K562 (cell line): ENCODE measurements at regions not wholly inside any gene's neighbourhood (a gene's known extent, or its start where the extent isn't known, plus 50 kb on each side); places are given as distances from the start of the nearest gene placed in this dataset.

Experiments
- ATAC-seq: fragments of 200-7000 bp; cut with Tn5 transposase; 3 replicates; pipeline ENCODE4 v1.9.1; 2020; ENCODE audit warnings: moderate library complexity
- BruUV-seq: library from RNA; stranded (reverse); fragments of 400-500 nt; replicated peaks from 2 replicates; lab custom pipeline; 2021; lab: Mats Ljungman, UMichigan
- CTCF ChIA-PET: fragments of 300-600 bp; formaldehyde crosslinking; extraction: SDS; loops from one replicate; lab custom pipeline; 2021; ENCODE audit warnings: low intra/inter-chr PET ratio; lab: Yijun Ruan, JAX
- POLR2A ChIA-PET: fragments of 300-600, 350-650 bp; sonication (Branson Sonifier 250); formaldehyde crosslinking; extraction: SDS; loops from one replicate; lab custom pipeline; 2021; ENCODE audit warnings: antibody characterized with exemption, inconsistent platforms; lab: Yijun Ruan, JAX
- DNase-seq, 4 experiments: peaks; one replicate each; pipeline versions ENCODE4 v3.0.0 to v3.0.0-alpha.2; 2011 to 2018; ENCODE audit warnings: low spot score in 3 of 4, mixed read lengths in 3 of 4; ENCODE audit errors: extremely low read depth in 1 of 4
- FAIRE-seq: peaks from 2 replicates; lab custom pipeline; 2011; peaks lifted over from hg19 to GRCh38; lab: Jason Lieb, UNC
- H2AFZ ChIP-seq: 2 replicates; pipeline ENCODE4 v1.6.0; 2011; ENCODE audit warnings: low read depth, low read length, control low read depth, inconsistent platforms
- H3K27ac ChIP-seq: fragments of 200-600 bp; 3 replicates; pipeline ENCODE4 v1.8.0; 2011; ENCODE audit warnings: low read depth, mild to moderate bottlenecking, control low read depth, inconsistent platforms, low read length, moderate library complexity, mixed read lengths; ENCODE audit errors: extremely low read depth
- H3K27me3 ChIP-seq, 2 experiments: fragments of 300-600 bp in 1 of 2; 2 replicates in 1 of 2; 3 replicates in 1 of 2; pipeline versions ENCODE4 v1.6.0 to v1.8.0; 2011; ENCODE audit warnings: inconsistent platforms in 2 of 2, low read length in 2 of 2, mild to moderate bottlenecking in 1 of 2, mixed read lengths in 1 of 2, moderate library complexity in 1 of 2; ENCODE audit not compliant: control insufficient read depth in 2 of 2, insufficient read depth in 2 of 2
- H3K36me3 ChIP-seq: fragments of 300-600 bp; 3 replicates; pipeline ENCODE4 v1.8.0; 2011; ENCODE audit warnings: mild to moderate bottlenecking, low read length, inconsistent platforms; ENCODE audit not compliant: control insufficient read depth, insufficient read depth
- H3K4me1 ChIP-seq, 2 experiments: fragments of 200-600 bp in 1 of 2; replicated peaks in 1 of 2; 2 replicates in 1 of 2; 3 replicates in 1 of 2; pipeline versions ENCODE4 v1.5.1 to v1.8.0; 2011; ENCODE audit warnings: inconsistent platforms in 2 of 2, low read length in 2 of 2, mild to moderate bottlenecking in 1 of 2, mixed read lengths in 1 of 2, moderate library complexity in 1 of 2; ENCODE audit not compliant: control insufficient read depth in 2 of 2, insufficient read depth in 2 of 2
- H3K4me2 ChIP-seq: 2 replicates; pipeline ENCODE4 v1.6.1; 2011; ENCODE audit warnings: low read length, control low read depth, inconsistent platforms, mixed read lengths; ENCODE audit not compliant: insufficient read depth
- H3K4me3 ChIP-seq: fragments of 200-600 bp; sonication (generic), shearing (Covaris generic); 2 replicates; pipeline ENCODE4 v1.5.1; 2016; ENCODE audit warnings: control low read depth, inconsistent platforms
- H3K79me2 ChIP-seq: fragments of 200-600 bp; 3 replicates; pipeline ENCODE4 v1.8.0; 2011; ENCODE audit warnings: low read length, inconsistent platforms; ENCODE audit not compliant: control insufficient read depth, insufficient read depth
- H3K9ac ChIP-seq, 2 experiments: 2 replicates each; pipeline versions ENCODE4 v1.6.0 to v1.6.1; 2011; ENCODE audit warnings: low read depth in 2 of 2, low read length in 2 of 2, control low read depth in 1 of 2, inconsistent platforms in 1 of 2, mild to moderate bottlenecking in 1 of 2, mixed read lengths in 1 of 2; ENCODE audit not compliant: insufficient read depth in 1 of 2
- H3K9me1 ChIP-seq: one replicate; pipeline ENCODE4 v1.6.0; 2011; ENCODE audit warnings: inconsistent platforms, mild to moderate bottlenecking, low read length, moderate library complexity; ENCODE audit not compliant: control insufficient read depth, insufficient read depth
- H3K9me3 ChIP-seq: replicated peaks from 2 replicates; pipeline ENCODE4 v1.5.1; 2011; ENCODE audit warnings: low read depth, low read length, inconsistent platforms; ENCODE audit not compliant: control insufficient read depth, insufficient read depth
- H4K20me1 ChIP-seq: replicated peaks from 2 replicates; pipeline ENCODE4 v1.6.1; 2011; ENCODE audit warnings: low read length, inconsistent platforms, mixed read lengths; ENCODE audit not compliant: control insufficient read depth, insufficient read depth
- ETS2 ChIP-seq: IDR thresholded peaks from 2 replicates; pipeline ENCODE4 v1.6.1; 2016; ENCODE audit warnings: borderline replicate concordance, missing genetic modification characterization, mild to moderate bottlenecking, moderate library complexity, missing compliant biosample characterization; ENCODE audit not compliant: poor library complexity, severe bottlenecking
- MAFK ChIP-seq: IDR thresholded peaks from 2 replicates; pipeline ENCODE4 v1.6.1; 2011; ENCODE audit warnings: low read length, improper control_type of control experiment
- RBM14 ChIP-seq: fragments of 200-400 bp; formaldehyde crosslinking; IDR thresholded peaks from 2 replicates; pipeline ENCODE4 v1.6.1; 2018; ENCODE audit warnings: low read depth, mild to moderate bottlenecking, low read length, moderate library complexity, borderline replicate concordance; ENCODE audit not compliant: insufficient read depth
- SREBF2 ChIP-seq: sonication (generic); formaldehyde crosslinking; IDR thresholded peaks from 2 replicates; pipeline ENCODE4 v1.4.0; 2020; ENCODE audit warnings: mild to moderate bottlenecking, missing genetic modification reagents
- TAL1 ChIP-seq: fragments of 450-650 bp; IDR thresholded peaks from 2 replicates; pipeline ENCODE4 v1.6.1; 2016; ENCODE audit warnings: mild to moderate bottlenecking
- WGBS: fragments of 100-300 bp; shearing (Covaris generic); methylation state at CpG from one replicate; pipeline ENCODE4 v1.1.6; 2016; ENCODE audit warnings: low coverage, mixed read lengths; ENCODE audit not compliant: insufficient coverage; ENCODE audit errors: missing lambda C conversion rate; 5-methylcytosine and 5-hydroxymethylcytosine counted together
- in situ Hi-C: fragments of 300-500 bp; cut with MboI; formaldehyde crosslinking; loops from 4 replicates; pipeline ENCODE4 v1.15.0; 2018; ENCODE audit warnings: inconsistent platforms, mixed read lengths
- intact Hi-C: fragments of 100-400 bp; cut with micrococcal nuclease; formaldehyde crosslinking; loops from 2 replicates; pipeline ENCODE4 v1.14.2; 2022
- TF ChIP-seq, protein P1 (sequence below), 2 experiments: fragments of 450-650 bp; formaldehyde crosslinking in 1 of 2; IDR thresholded peaks; 2 replicates each; pipeline versions ENCODE4 v1.4.0 to v1.6.1; 2014 to 2020; ENCODE audit warnings: mild to moderate bottlenecking in 2 of 2, borderline replicate concordance in 1 of 2, low read depth in 1 of 2

DNA sequence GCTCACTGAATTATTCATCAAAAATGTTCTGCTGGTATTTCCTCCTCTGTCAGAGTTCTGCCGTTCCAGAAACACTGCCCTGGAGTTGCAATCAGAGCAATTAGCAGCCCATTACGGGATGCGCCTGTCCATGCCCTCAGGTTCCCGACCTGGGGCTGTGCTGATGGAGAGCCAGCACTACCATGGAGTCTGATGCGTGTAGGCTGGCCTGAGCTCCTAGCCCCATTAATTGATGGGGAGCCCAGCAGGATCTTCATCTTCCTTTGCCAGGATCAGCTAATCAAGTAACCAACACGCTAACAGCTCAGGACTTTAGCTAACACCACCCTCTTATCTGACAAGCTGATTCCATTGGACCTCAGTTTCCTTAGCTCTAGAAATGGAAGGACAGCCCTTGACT, 164.2 kb downstream of the ABHD5 start:
- peaks cover 6% of the 10 kb centered on the region; the same call in 1 of the 2 replicates for H4K20me1 ChIP-seq
- no peaks in the 10 kb centered on the region for H3K36me3 ChIP-seq
- H3K4me1 ChIP-seq, result 0 out of 5 replicates have a peak, but pooled peaks cover 0 to 2% of the 10 kb centered on the region in 2 experiments
- H3K4me2 ChIP-seq, result no peak overlapping the region
- no peak overlapping the region for H3K27ac ChIP-seq
- peaks cover 15 to 46% of the 10 kb centered on the region in 2 experiments; a peak in 3 of 5 replicates for H3K27me3 ChIP-seq
- intact Hi-C loops, result no loop called here
- no peaks in the 10 kb centered on the region for H3K79me2 ChIP-seq
- TF ChIP-seq SREBF2 (CRISPR knock-in tag) (no peak), ETS2 (tag) (no peak), MAFK (no peak)
- H3K9ac ChIP-seq, result no peak overlapping the region
- CTCF ChIA-PET, result no interaction called here
- no peaks in the 10 kb centered on the region for H3K9me1 ChIP-seq
- H2AFZ ChIP-seq, result no peak overlapping the region
- no peak overlapping the region for H3K4me3 ChIP-seq
- WGBS, result 4% methylated on average over 6 of the region's 6 CpGs
- no peak for DNase-seq
- no TSS peak for BruUV-seq
- POLR2A ChIA-PET, result interaction anchor here (1.6 kb wide), 1 partner anchor 9 kb away, joined by 7 read pairs; no protein-coding TSS in a partner anchor
- no peak for FAIRE-seq
- in situ Hi-C loops, result no loop called here
- H3K9me3 ChIP-seq, result no peaks in the 10 kb centered on the region
- no peak for ATAC-seq

DNA sequence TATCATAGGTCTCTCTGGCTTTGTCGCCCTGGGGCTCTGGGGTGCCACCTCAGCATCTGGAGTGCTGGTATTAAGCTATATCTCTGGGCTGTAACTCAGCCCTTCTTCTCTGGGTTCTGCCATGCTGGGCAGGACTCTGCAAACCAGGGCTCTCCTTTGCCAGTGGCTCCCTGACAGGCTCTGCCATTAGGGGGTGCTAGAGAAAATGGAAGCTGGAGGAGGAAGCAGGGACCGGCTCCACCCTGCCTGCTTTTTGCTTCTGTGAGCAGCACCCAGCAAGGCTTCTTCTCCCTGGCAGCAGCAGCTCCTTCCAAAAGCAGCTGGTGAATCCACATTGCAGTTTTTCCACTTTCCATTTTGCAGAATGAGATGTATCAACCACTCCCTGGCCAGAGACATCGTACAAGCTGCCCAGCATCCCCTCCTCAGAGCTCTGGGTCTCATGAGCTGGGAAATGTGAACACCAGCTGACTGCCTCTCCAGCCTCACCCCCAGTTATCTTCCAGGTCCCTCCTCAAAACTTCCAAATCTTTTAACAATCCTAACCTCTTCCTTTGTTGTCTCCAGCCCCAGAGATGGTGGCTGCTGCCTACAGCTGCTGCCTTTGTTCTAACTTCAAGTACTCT, 165.0 kb downstream of the ABHD5 start:
- Histone ChIP-seq H3K27me3 (peaks cover 15 to 48% of the 10 kb centered on the region in 2 experiments; a peak in 3 of 5 replicates), H3K79me2 (no peaks in the 10 kb centered on the region), H3K36me3 (no peaks in the 10 kb centered on the region), H2AFZ (no peak overlapping the region), H3K27ac (no peak overlapping the region), H3K9me3 (no peaks in the 10 kb centered on the region), H3K4me3 (no peak overlapping the region), H3K4me2 (no peak overlapping the region), H4K20me1 (peaks cover 6% of the 10 kb centered on the region; the same call in 1 of the 2 replicates), H3K4me1 (0 out of 5 replicates have a peak, but pooled peaks cover 0 to 2% of the 10 kb centered on the region in 2 experiments), H3K9ac (no peak overlapping the region), H3K9me1 (no peaks in the 10 kb centered on the region)
- in situ Hi-C loops (no loop called here), intact Hi-C loops (no loop called here)
- no TSS peak for BruUV-seq
- ChIA-PET POLR2A (interaction anchor here (0.7 to 1.7 kb wide), 5 partner anchors 9 to 62 kb away, joined by 3 to 7 read pairs (median 4); no protein-coding TSS in a partner anchor), CTCF (no interaction called here)
- DNase-seq, result peak in 3 of 4 experiments; percentile 30 to 61 (median 49)
- ATAC-seq, result peak; percentile 94
- peak; percentile 46 for FAIRE-seq
- 0% methylated on average over 3 of the region's 3 CpGs for WGBS
- TF ChIP-seq TAL1 (no peak), RBM14 (no peak)
- TF ChIP-seq, protein P1, sequence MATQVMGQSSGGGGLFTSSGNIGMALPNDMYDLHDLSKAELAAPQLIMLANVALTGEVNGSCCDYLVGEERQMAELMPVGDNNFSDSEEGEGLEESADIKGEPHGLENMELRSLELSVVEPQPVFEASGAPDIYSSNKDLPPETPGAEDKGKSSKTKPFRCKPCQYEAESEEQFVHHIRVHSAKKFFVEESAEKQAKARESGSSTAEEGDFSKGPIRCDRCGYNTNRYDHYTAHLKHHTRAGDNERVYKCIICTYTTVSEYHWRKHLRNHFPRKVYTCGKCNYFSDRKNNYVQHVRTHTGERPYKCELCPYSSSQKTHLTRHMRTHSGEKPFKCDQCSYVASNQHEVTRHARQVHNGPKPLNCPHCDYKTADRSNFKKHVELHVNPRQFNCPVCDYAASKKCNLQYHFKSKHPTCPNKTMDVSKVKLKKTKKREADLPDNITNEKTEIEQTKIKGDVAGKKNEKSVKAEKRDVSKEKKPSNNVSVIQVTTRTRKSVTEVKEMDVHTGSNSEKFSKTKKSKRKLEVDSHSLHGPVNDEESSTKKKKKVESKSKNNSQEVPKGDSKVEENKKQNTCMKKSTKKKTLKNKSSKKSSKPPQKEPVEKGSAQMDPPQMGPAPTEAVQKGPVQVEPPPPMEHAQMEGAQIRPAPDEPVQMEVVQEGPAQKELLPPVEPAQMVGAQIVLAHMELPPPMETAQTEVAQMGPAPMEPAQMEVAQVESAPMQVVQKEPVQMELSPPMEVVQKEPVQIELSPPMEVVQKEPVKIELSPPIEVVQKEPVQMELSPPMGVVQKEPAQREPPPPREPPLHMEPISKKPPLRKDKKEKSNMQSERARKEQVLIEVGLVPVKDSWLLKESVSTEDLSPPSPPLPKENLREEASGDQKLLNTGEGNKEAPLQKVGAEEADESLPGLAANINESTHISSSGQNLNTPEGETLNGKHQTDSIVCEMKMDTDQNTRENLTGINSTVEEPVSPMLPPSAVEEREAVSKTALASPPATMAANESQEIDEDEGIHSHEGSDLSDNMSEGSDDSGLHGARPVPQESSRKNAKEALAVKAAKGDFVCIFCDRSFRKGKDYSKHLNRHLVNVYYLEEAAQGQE (IDR thresholded peaks at IDR 0.05; ENCODE audit: borderline replicate concordance), result peak; percentile 22; the same call in 1 of the 2 replicates
- TF ChIP-seq, protein P1 (CRISPR knock-in tag; IDR thresholded peaks at IDR 0.05; ENCODE audit: low read depth), result no peak
